HEK293T (cell line): ENCODE measurements at regions not wholly inside any gene's neighbourhood (a gene's known extent, or its start where the extent isn't known, plus 50 kb on each side); places are given as distances from the start of the nearest gene placed in this dataset.
"Not testable (repeated sequence)": the region's sequence is repeated elsewhere in the genome, so short reads cannot be mapped to it uniquely, and the experiment has no call there.

Experiments used
- CTCF ChIA-PET: fragments of 350-600 bp; formaldehyde crosslinking; extraction: SDS; loops from one replicate; lab custom pipeline; 2021; ENCODE audit warnings: antibody characterized with exemption, inconsistent platforms; lab: Yijun Ruan, JAX
- POLR2A ChIA-PET: fragments of 350-600 bp; formaldehyde crosslinking; extraction: SDS; loops from one replicate; lab custom pipeline; 2020; ENCODE audit warnings: antibody characterized with exemption, inconsistent platforms; lab: Yijun Ruan, JAX
- DNase-seq: peaks from one replicate; pipeline ENCODE4 v3.0.0; 2012; ENCODE audit warnings: mixed read lengths; ENCODE audit errors: extremely low spot score
- ARNT ChIP-seq: fragments of 450-650 bp; IDR thresholded peaks from 2 replicates; pipeline ENCODE4 v1.6.1; 2017; ENCODE audit warnings: mild to moderate bottlenecking
- CTBP1 ChIP-seq: fragments of 450-650 bp; IDR thresholded peaks from 2 replicates; pipeline ENCODE4 v1.6.1; 2016; ENCODE audit warnings: borderline replicate concordance
- L3MBTL2 ChIP-seq: fragments of 450-650 bp; conservative IDR thresholded peaks from 2 replicates; pipeline ENCODE4 v1.6.1; 2016; ENCODE audit warnings: mild to moderate bottlenecking
- LEF1 ChIP-seq: fragments of 450-650 bp; IDR thresholded peaks from 2 replicates; pipeline ENCODE4 v1.6.1; 2017; ENCODE audit warnings: mild to moderate bottlenecking, borderline replicate concordance
- SP1 ChIP-seq: fragments of 450-650 bp; IDR thresholded peaks from 2 replicates; pipeline ENCODE4 v1.6.1; 2017
- ZNF384 ChIP-seq: fragments of 450-650 bp; IDR thresholded peaks from 2 replicates; pipeline ENCODE4 v1.6.1; 2016
- TF ChIP-seq, protein P1 (sequence below): fragments of 450-650 bp; IDR thresholded peaks from 2 replicates; pipeline ENCODE4 v1.6.1; 2016

GRCh38 chr18:14378376-14378775 is 165.0 kb downstream of the POTEC start:
- CTCF ChIA-PET, POLR2A ChIA-PET, DNase-seq: not testable (repeated sequence)

GRCh38 chr18:14361346-14361745 is 182.1 kb downstream of the POTEC start:
- DNase-seq, POLR2A ChIA-PET, CTCF ChIA-PET: not testable (repeated sequence)

DNA sequence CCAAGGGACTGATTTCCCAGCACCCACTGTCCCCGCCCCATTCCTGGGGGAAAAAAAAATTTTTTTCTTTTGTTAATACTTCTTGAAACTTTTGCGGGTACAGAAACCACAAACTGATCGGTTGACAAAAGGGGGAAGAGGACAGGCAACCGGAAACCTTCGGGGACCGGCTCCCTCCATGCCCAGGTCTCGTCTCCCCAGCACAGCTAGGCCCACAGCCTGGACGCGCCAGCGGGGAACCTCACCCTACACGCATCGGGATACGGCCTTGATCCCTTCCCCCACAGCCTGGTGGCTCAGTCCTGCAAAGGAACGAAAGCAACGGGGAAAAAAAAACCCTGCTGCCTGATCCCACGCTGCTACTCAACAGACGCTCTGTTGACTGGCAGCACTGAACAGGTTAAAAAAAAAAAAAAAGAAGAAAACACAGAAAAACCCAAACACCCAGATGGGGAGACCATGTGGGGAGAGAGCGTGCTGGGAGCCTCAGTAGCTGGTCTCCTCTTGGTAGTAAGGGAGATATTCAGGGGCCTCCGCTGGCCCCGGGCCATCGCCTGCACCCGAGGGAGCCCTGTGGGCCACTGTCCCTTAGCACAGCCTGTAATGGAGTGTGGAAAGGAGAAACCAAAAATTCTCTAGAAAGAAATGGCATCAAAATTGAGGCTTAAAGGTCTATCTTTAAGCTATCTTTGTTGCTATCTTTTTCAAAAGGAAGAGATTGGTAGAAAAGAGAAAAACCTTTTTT is 185.7 kb downstream of the POTEC start:
- CTCF ChIA-PET, POLR2A ChIA-PET, DNase-seq: not testable (repeated sequence)

GRCh38 chr18:14342170-14342569 is 201.2 kb downstream of the POTEC start:
- CTCF ChIA-PET, POLR2A ChIA-PET, DNase-seq: not testable (repeated sequence)

DNA sequence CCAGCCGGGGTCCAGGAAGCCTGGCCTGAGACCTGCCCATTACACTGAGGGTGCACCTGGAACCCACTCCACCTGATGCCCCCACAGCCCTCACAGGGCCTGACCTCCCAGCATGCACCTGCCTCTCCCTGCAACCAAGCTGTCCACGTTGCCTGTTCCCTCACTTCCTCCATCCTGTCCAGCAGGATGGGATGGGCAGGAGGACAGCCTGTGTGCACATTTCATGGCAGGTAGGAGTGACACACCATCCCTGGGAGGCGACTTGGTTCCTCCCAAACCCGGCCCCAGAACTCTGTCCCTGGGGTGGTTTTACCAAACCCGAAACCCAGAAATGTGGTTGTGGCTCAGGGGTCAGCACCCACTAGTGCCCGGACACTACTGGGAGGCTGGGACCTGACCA is 203.8 kb upstream of the ZNF519 start:
- CTCF ChIA-PET, DNase-seq, POLR2A ChIA-PET: not testable (repeated sequence)

GRCh38 chr18:14321217-14321616 is 189.0 kb upstream of the ZNF519 start:
- POLR2A ChIA-PET, CTCF ChIA-PET, DNase-seq: not testable (repeated sequence)

DNA sequence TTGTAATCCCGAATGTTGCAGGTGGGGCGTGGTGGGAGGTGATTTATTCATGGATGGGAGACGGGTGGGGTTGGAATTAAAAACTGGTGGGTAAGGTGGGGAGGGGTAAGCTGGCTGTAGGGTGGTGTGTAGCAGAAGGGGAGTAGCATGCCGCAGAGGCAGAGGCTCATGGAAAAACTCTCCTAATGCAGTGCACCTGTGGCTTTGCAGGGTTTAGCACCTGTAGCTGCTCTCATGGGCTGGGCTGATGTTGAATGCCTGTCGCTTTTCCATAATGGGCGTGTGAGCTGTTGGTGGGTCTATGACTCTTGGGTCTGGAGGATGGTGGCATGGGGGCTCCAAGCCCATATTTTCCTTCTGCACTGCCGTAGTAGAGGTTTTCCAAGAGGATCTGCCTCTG is 169.0 kb upstream of the ZNF519 start:
- POLR2A ChIA-PET, CTCF ChIA-PET, DNase-seq: not testable (repeated sequence)

DNA sequence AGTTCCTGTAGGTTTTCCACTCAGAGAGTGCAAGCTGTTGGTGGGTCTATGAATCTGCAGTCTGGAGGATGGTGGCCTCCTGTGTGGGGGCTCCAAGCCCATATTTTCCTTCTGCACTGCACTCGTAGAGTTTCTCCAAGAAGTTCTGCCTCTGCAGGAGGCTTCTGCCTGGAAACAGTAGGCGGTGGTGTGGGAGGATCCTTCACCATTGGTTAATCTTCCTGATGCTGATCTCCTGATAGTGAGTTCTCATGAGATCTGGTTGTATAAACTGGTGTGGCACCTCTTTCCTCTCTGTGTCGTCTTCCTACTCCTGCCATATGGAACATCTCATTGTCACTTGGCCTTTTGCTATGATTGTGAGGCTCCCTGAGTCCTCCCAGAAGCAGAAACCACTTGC is 162.8 kb upstream of the ZNF519 start:
- CTCF ChIA-PET, POLR2A ChIA-PET, DNase-seq: not testable (repeated sequence)

GRCh38 chr18:14285053-14285452 is 152.8 kb upstream of the ZNF519 start:
- DNase-seq, result no peak
- no peak for TF ChIP-seq ARNT
- no peak for TF ChIP-seq CTBP1
- TF ChIP-seq ZNF384, result no peak
- no peak for TF ChIP-seq L3MBTL2
- TF ChIP-seq LEF1, result no peak
- no peak for TF ChIP-seq SP1
- TF ChIP-seq, protein P1, sequence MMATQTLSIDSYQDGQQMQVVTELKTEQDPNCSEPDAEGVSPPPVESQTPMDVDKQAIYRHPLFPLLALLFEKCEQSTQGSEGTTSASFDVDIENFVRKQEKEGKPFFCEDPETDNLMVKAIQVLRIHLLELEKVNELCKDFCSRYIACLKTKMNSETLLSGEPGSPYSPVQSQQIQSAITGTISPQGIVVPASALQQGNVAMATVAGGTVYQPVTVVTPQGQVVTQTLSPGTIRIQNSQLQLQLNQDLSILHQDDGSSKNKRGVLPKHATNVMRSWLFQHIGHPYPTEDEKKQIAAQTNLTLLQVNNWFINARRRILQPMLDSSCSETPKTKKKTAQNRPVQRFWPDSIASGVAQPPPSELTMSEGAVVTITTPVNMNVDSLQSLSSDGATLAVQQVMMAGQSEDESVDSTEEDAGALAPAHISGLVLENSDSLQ, result no peak
- CTCF ChIA-PET, result no interaction called here
- POLR2A ChIA-PET, result no interaction called here

GRCh38 chr18:14275391-14275790 is 143.2 kb upstream of the ZNF519 start:
- POLR2A ChIA-PET, CTCF ChIA-PET, DNase-seq: not testable (repeated sequence)

DNA sequence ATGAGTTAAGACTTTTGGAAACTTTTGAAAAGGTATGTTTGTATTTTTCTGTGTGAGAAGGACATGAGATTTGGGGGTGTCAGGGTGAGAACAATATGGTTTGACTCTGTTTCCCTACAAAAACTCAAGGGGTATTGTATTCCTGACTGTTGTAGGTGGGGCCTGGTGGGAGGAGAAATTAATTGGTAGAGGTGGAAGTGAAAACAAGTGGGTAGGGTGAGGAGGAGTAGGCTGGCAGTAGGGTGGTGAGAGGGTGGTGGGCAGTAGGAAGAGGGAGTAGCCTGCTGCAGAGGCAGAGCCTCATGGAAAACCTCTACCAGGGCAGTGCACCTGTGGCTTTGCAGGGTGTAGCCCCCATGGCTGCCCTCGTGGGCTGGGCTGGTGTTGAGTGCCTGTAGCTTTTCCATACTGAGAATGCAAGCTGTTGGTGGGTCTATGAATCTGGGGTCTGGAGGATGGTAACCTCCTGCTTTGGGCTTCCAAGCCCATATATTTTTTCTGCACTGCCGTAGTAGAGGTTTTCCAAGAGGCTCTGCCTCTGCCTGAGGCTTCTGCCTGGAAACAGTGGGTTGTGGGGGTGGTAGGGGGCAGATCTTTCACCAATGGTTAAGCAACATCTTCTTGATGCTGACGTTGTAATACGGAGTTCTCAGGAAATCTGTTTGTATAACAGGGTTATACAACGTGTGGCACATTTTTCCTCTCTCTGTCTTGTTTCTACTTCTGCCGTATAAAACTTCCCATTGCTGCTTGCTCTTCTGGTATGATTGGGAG is 133.6 kb upstream of the ZNF519 start:
- POLR2A ChIA-PET, DNase-seq: not testable (repeated sequence)

DNA sequence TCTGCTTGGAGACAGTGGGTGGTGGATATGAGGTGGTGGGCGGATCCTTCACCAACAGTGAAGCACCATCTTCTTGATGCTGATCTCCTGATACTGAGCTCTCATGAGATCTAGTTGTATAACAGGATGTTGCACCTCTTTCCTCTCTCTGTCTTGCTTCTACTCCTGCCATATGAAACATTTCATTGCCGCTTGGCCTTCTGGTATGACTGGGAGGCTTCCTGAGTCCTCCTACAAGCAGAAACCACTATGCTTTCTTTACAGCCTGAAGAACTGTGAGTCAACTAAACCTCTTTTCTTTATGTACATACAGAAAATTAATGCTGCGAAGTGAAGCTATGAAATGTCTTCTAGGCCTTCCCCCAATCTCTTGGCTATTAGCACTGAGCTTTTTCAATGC is 130.6 kb upstream of the ZNF519 start:
- CTCF ChIA-PET, DNase-seq, POLR2A ChIA-PET: not testable (repeated sequence)

More for the DNA sequence above, 133.6 kb upstream of the ZNF519 start:
- CTCF ChIA-PET, result not testable (repeated sequence)

- POLR2A ChIA-PET, CTCF ChIA-PET, DNase-seq: not testable (repeated sequence)
Measured at GRCh38 chr18:14250084-14250677, 117.9 kb upstream of the ZNF519 start.

- CTCF ChIA-PET, POLR2A ChIA-PET, DNase-seq: not testable (repeated sequence)
Measured at GRCh38 chr18:14239224-14239623, 107.0 kb upstream of the ZNF519 start.

GRCh38 chr18:14236356-14237048 is 104.3 kb upstream of the ZNF519 start:
- DNase-seq, POLR2A ChIA-PET, CTCF ChIA-PET: not testable (repeated sequence)

DNA sequence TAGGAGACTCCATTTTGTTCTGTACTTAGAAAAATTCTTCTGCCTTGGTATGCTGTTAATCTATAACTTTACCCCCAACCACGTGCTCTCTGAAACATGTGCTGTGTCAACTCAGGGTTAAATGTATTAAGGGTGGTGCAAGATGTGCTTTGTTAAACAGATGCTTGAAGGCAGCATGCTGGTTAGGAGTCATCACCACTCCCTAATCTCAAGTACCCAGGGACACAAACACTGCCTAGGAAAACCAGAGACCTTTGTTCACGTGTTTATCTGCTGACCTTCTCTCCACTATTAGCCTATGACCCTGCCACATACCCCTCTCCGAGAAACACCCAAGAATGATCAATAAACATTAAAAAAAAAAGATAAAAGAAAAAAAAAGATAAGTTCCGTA is 93.0 kb upstream of the ZNF519 start:
- DNase-seq, CTCF ChIA-PET, POLR2A ChIA-PET: not testable (repeated sequence)
